ENCODE measurements at regions not wholly inside any gene's neighbourhood (a gene's known extent, or its start where the extent isn't known, plus 50 kb on each side); places are given as distances from the start of the nearest gene placed in this dataset.

DNA sequence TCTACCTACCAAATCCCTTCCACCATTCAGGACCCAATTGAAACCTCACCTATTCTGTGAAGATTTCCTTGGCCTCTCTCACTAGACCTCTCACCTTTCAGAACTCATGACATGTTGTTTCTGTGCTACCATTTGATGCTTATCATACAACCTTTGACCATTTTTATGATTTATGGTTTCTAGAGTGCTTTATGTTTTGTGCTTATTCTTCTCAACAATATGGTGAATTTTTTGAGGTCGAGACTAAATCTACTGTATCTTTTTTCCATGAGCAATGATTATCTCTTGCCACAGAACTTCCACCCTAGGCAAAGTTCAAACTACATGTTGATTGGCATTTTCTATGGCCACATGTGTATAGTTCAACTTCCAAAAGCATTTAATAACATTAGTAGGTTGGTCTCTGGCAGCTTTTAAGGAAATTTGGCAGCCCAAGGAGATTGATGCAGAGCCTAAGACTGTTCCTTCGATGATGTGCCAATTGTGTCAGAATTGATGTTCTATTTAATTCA lies 84.9 kb downstream of the OLIG3 start:
- DNase-seq (no peak), ATAC-seq (no peak)
- Mint-ChIP-seq H3K4me1 (ENCODE audit: low read depth) (peaks cover 6% of the 10 kb centered on the region), H3K36me3 (ENCODE audit: low read depth) (no peaks in the 10 kb centered on the region), H3K9me3 (peaks cover 13% of the 10 kb centered on the region), H3K27me3 (no peaks in the 10 kb centered on the region), H3K27ac (no peak overlapping the region), H3K4me3 (no peak overlapping the region)
- TF ChIP-seq CTCF (IDR thresholded peaks at IDR 0.05), result no peak
- CTCF ChIA-PET, result no interaction called here
- POLR2A ChIA-PET, result no interaction called here
- intact Hi-C loops (cut with micrococcal nuclease), result no loop called here

GRCh38 chr6:137407816-137408215 lies 86.4 kb downstream of the OLIG3 start:
- no peak overlapping the region for H3K4me3 Mint-ChIP-seq
- no peak for ATAC-seq
- peaks cover 6% of the 10 kb centered on the region for H3K4me1 Mint-ChIP-seq (ENCODE audit: low read depth)
- H3K9me3 Mint-ChIP-seq, result peaks cover 13% of the 10 kb centered on the region
- no peak for DNase-seq
- TF ChIP-seq CTCF (IDR thresholded peaks at IDR 0.05), result no peak
- ChIA-PET CTCF (interaction anchor here (1.2 kb wide), 1 partner anchor 10 kb away, joined by 3 read pairs; no protein-coding TSS in a partner anchor), POLR2A (no interaction called here)
- intact Hi-C loops (cut with micrococcal nuclease), result no loop called here
- no peaks in the 10 kb centered on the region for H3K36me3 Mint-ChIP-seq (ENCODE audit: low read depth)
- no peak overlapping the region for H3K27ac Mint-ChIP-seq
- H3K27me3 Mint-ChIP-seq, result no peaks in the 10 kb centered on the region

DNA sequence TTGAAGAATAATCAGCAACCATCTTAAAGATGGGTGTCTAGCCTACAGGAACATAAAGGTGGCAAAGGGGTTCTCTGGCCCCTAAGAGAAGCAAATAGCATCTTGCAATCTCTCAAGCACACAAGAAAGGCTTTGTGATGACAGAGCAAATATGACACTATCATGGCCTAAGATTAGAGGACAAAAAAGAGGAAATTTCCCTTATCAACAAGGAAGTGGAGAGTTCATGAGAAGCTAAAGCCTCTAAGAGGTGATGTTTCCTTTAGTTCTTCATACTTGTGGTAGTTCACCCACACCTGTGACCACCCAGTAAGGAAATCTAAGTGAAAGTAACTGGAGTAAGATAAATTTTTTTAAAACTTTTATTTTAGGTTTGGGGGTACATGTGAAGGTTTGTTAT lies 88.4 kb downstream of the OLIG3 start:
- Mint-ChIP-seq H3K9me3 (peaks cover 13% of the 10 kb centered on the region), H3K4me3 (no peak overlapping the region), H3K27ac (no peak overlapping the region), H3K27me3 (no peaks in the 10 kb centered on the region), H3K4me1 (ENCODE audit: low read depth) (peaks cover 6% of the 10 kb centered on the region), H3K36me3 (ENCODE audit: low read depth) (no peaks in the 10 kb centered on the region)
- ChIA-PET POLR2A (interaction anchor here (0.8 kb wide), 1 partner anchor 8 kb away, joined by 4 read pairs; no protein-coding TSS in a partner anchor), CTCF (interaction anchor here (1.1 to 1.5 kb wide), 3 partner anchors 10 to 134 kb away, joined by 3 to 4 read pairs (median 3); no protein-coding TSS in a partner anchor)
- ATAC-seq (no peak), DNase-seq (no peak)
- TF ChIP-seq CTCF (IDR thresholded peaks at IDR 0.05), result no peak
- intact Hi-C loops (cut with micrococcal nuclease), result no loop called here

DNA sequence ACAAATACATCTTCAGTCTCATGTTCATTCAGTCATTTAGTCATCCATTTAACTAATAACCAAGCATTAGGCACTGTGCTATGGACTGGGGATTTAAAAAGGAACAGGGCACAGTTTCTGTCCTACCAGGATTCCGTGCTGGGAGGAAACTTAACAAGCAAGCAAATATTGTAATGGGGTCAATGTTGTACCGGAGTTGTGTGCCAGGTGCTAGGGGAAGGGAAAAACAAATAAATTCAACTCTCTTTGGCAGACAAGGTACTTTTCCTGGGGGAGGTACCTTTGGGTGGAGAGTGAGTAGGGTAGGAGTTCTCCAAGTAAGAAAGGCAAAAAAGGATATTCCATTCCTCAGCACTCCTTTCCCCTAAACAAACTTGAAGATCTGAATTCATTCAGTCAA lies 90.3 kb downstream of the OLIG3 start:
- intact Hi-C loops (cut with micrococcal nuclease), result no loop called here
- Mint-ChIP-seq H3K36me3 (ENCODE audit: low read depth) (no peaks in the 10 kb centered on the region), H3K4me1 (ENCODE audit: low read depth) (peaks cover 14% of the 10 kb centered on the region), H3K27ac (no peak overlapping the region), H3K27me3 (no peaks in the 10 kb centered on the region), H3K4me3 (no peak overlapping the region), H3K9me3 (peaks cover 11% of the 10 kb centered on the region)
- ATAC-seq, result no peak
- POLR2A ChIA-PET, result no interaction called here
- CTCF ChIA-PET, result no interaction called here
- no peak for DNase-seq
- no peak for TF ChIP-seq CTCF (IDR thresholded peaks at IDR 0.05)

GRCh38 chr6:137403443-137403842 lies 90.8 kb downstream of the OLIG3 start:
- Mint-ChIP-seq H3K36me3 (ENCODE audit: low read depth) (no peaks in the 10 kb centered on the region), H3K27me3 (no peaks in the 10 kb centered on the region), H3K27ac (no peak overlapping the region), H3K4me1 (ENCODE audit: low read depth) (peaks cover 14% of the 10 kb centered on the region), H3K9me3 (peaks cover 11% of the 10 kb centered on the region), H3K4me3 (no peak overlapping the region)
- POLR2A ChIA-PET, result interaction anchor here (0.6 kb wide), 1 partner anchor 258 kb away, joined by 3 read pairs; no protein-coding TSS in a partner anchor
- CTCF ChIA-PET, result interaction anchor here (4.3 kb wide), 1 partner anchor 12 kb away, joined by 19 read pairs; no protein-coding TSS in a partner anchor
- DNase-seq (no peak), ATAC-seq (no peak)
- TF ChIP-seq CTCF (IDR thresholded peaks at IDR 0.05), result no peak
- intact Hi-C loops (cut with micrococcal nuclease), result no loop called here
